ENCODE measurements at regions not wholly inside any gene's neighbourhood (a gene's known extent, or its start where the extent isn't known, plus 50 kb on each side); places are given as distances from the start of the nearest gene placed in this dataset.
"Not testable (repeated sequence)": the region's sequence is repeated elsewhere in the genome, so short reads cannot be mapped to it uniquely, and the experiment has no call there.

DNA sequence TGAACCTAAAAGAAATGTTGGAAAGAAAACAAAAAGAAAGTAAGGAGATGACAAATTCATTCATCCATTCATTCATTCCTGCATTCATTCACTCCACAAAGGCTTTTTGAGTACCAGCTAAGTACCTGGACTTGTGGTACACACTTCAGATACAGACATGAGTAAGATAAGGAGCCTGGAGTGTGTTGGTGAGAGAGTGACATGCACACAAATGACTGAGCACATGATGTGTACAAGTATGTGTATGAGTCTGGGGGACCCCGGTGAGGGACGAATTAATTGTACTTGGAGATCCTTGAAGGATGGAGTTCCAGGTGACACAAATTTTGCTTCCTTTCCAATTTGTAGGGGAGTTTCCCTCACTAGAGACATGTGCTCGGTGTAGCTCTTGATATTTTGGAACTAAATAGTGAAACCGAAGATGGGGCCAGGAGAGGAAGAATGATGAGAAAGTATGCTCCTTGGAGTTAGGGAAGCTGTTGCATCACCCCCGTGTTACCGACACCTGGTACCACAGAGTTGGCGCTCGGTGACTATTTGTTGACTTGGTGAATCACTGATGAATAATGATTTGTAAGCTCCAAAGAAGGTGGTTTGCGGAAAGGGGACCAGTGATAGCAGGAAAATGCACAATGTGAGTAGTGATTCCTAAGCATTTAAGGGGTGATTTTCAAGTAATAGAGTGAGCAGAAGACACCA is 509.8 kb downstream of the CCDC171 start:
- in situ Hi-C loops (cut with MboI; ENCODE audit: low pct_unique_long_range_greater_than_20kb in 2 of 9, low sequenced_read_pairs in 9 of 9, unreplicated experiment in 9 of 9) = no loop called here
- 59 to 100% (median 100%) methylated on average over 1 to 9 of the region's 9 CpGs; no CpG with 5 or more reads in 3 of the 10 experiments for WGBS, 10 experiments
- no peak overlapping the region for H3K4me3 ChIP-seq
- ATAC-seq (replicated peaks in 6 of 8) = no peak
- H3K27ac ChIP-seq = no peak overlapping the region
- H3K4me1 ChIP-seq (replicated peaks in 1 of 2) = peaks cover 7 to 10% of the 10 kb centered on the region in 2 donors

DNA sequence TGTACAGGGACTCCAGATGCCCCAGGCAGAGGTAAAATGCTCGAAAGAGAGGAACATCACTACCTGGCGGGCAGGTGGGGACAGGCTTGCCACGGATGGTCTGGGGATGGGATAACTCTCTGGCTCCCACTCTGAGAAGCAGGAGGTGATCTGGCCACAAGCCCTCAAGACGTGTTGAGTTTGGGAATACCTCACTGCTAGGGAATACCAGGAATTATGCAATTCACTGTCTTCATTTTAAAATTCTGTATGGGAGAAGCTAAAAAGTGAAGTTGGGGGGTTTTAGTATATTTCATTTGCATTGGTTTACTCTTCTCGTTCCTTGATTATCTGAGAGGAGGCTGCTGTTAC is 510.4 kb downstream of the CCDC171 start:
- no peak overlapping the region for H3K4me3 ChIP-seq
- in situ Hi-C loops (cut with MboI; ENCODE audit: low pct_unique_long_range_greater_than_20kb in 2 of 9, low sequenced_read_pairs in 9 of 9, unreplicated experiment in 9 of 9) = no loop called here
- H3K27ac ChIP-seq = no peak overlapping the region
- 50 to 100% (median 100%) methylated on average over 1 to 2 of the region's 5 CpGs; no CpG with 5 or more reads in 4 of the 10 experiments for WGBS, 10 experiments
- no peak for ATAC-seq (replicated peaks in 6 of 8)
- H3K4me1 ChIP-seq (replicated peaks in 1 of 2) = peaks cover 7 to 10% of the 10 kb centered on the region in 2 donors

DNA sequence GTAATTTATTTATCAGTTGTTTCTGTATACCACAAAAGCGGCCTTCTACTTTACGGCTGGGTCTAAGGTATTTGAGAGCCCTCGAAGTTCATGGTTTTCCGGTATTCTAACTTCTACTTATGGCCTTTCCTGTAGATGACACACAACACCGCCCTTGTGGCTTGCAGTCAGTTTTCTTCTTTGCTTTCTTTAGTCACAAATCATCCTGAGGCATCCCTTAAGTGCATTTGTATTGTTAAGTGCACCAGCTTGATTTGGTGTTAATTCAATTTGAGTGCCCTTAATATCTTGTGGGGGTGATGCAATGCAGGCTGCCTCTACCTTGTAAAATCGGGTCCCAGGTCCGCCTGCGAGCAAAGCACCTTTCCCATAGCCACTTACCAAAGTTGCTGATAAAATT is 511.9 kb downstream of the CCDC171 start:
- H3K4me1 ChIP-seq (replicated peaks in 1 of 2) = peaks cover 14 to 17% of the 10 kb centered on the region in 2 donors
- in situ Hi-C loops (cut with MboI; ENCODE audit: low pct_unique_long_range_greater_than_20kb in 2 of 9, low sequenced_read_pairs in 9 of 9, unreplicated experiment in 9 of 9) = no loop called here
- no peak overlapping the region for H3K27ac ChIP-seq
- H3K4me3 ChIP-seq = no peak overlapping the region
- ATAC-seq (replicated peaks in 6 of 8) = peak in 1 of 8 experiments; percentile 28
- 84 to 100% (median 92%) methylated on average over 2 to 8 of the region's 8 CpGs for WGBS, 10 experiments

DNA sequence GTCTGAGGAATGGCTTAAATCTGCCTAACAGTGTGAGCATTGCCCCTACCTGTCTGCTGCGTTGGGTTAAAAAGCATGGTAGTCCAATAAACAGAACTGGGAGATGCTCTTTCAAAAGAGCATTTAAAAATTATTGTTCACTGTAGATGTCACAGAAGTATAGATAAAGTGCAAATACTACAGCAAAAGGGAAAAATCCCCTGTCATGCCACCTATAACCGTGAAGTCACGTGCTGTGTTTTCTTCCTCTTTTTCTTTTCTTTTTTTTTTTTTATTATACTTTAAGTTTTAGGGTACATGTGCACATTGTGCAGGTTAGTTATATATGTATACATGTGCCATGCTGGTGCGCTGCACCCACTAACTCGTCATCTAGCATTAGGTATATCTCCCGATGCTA is 513.4 kb downstream of the CCDC171 start:
- WGBS, 10 experiments = 83 to 100% (median 100%) methylated on average over 1 to 3 of the region's 6 CpGs; no CpG with 5 or more reads in 2 of the 10 experiments
- ATAC-seq (replicated peaks in 6 of 8); H3K27ac ChIP-seq; in situ Hi-C loops (cut with MboI; ENCODE audit: low pct_unique_long_range_greater_than_20kb in 2 of 9, low sequenced_read_pairs in 9 of 9, unreplicated experiment in 9 of 9); H3K4me3 ChIP-seq: not testable (repeated sequence)
- H3K4me1 ChIP-seq (replicated peaks in 1 of 2) = peaks cover 11 to 14% of the 10 kb centered on the region in 2 donors

DNA sequence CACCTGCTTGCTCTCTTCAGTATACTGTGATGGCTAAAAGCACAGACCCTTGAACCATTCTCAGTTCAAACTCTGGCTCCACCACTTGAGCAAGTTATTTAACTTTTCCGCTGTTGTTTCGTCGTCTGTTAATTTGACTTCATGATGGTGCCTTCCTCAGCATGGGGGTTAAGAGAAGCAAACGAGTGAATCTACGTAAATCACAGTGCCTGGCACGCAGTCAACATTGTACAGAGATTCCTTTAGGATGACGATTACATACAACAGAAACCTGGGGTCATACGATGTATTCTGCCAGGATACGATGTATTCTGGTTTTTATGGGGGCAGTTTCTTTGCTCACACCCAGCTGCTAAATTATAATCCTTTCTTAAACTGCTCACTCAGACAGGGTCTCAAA is 515.6 kb downstream of the CCDC171 start:
- no peak overlapping the region for H3K27ac ChIP-seq
- in situ Hi-C loops (cut with MboI; ENCODE audit: low pct_unique_long_range_greater_than_20kb in 2 of 9, low sequenced_read_pairs in 9 of 9, unreplicated experiment in 9 of 9) = no loop called here
- ATAC-seq (replicated peaks in 6 of 8) = no peak
- no peak overlapping the region for H3K4me3 ChIP-seq
- H3K4me1 ChIP-seq (replicated peaks in 1 of 2) = peaks cover 11 to 14% of the 10 kb centered on the region in 2 donors
- WGBS, 10 experiments = 81 to 100% (median 91%) methylated on average over 1 to 9 of the region's 9 CpGs; no CpG with 5 or more reads in 2 of the 10 experiments

DNA sequence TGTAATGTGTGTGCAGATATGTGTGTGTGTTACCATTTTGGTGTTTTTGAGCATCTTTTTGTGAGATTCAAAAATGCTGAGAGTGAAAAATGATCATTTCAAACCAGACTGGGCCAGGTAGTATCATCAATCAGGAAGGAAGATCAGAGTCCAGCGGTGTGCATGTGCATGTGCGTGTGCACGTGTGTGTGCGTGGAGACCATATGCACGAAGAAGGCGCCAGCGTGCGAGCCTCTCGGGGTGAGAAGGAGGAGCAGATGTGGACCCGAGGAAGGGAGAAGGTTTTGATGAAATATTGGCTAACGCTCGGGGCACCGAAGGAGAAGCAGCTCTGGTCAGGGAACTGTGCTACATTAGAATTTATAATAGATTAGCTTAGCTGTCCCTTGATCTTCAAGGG is 516.4 kb downstream of the CCDC171 start:
- 31 to 100% (median 60%) methylated on average over 1 to 11 of the region's 13 CpGs; no CpG with 5 or more reads in 1 of the 10 experiments for WGBS, 10 experiments
- Histone ChIP-seq H3K4me3 (no peak overlapping the region), H3K27ac (peak overlapping the region; percentile 53 to 60), H3K4me1 (replicated peaks in 1 of 2) (peaks cover 11 to 14% of the 10 kb centered on the region in 2 donors)
- peak in 6 of 8 experiments; percentile 17 to 90 (median 72) for ATAC-seq (replicated peaks in 6 of 8)
- in situ Hi-C loops (cut with MboI; ENCODE audit: low pct_unique_long_range_greater_than_20kb in 2 of 9, low sequenced_read_pairs in 9 of 9, unreplicated experiment in 9 of 9) = no loop called here

DNA sequence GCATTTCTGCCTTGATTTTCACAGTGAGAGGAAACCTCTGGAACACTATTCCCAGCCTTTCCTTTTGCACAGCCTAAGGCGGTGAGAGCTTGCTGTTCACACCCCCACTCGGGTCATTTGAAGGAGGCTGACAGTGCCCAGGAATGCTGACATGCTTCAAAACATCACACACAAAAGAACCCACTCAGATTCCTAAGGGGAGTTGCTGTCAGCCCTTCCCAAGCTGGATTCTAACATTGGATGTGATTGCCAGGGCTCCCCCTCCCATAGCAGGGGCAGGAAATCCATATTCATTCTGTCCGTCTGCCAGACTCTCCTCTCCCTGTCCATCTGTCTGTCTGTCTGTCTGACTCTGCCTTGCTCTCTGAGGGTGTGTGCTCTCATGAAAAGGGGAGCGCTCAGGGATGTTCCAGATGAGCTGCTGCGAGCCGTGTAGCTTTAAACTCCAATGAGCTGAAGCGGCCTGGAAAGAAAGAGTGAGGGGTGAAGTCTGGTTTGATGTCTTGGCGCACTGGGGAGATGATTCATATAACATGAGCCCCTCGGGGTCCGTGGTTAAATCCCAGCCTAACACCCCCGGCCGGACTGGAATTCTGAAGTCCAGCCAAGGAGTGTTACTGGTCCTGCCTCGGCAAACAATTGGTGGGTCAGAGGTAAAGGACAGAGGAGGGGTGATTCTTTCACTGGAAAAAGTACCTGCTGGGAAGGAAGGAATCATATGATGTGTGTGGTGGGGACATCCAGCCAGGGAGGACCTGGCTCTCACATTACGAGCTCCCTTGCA is 517.0 kb downstream of the CCDC171 start:
- H3K27ac ChIP-seq = peak overlapping the region; percentile 53 to 60
- ATAC-seq (replicated peaks in 6 of 8) = peak; percentile 39 to 95 (median 76)
- in situ Hi-C loops (cut with MboI; ENCODE audit: low pct_unique_long_range_greater_than_20kb in 2 of 9, low sequenced_read_pairs in 9 of 9, unreplicated experiment in 9 of 9) = no loop called here
- WGBS, 10 experiments = 0 to 83% (median 60%) methylated on average over 1 to 11 of the region's 14 CpGs; no CpG with 5 or more reads in 1 of the 10 experiments
- no peak overlapping the region for H3K4me3 ChIP-seq
- peaks cover 11 to 14% of the 10 kb centered on the region in 2 donors for H3K4me1 ChIP-seq (replicated peaks in 1 of 2)

DNA sequence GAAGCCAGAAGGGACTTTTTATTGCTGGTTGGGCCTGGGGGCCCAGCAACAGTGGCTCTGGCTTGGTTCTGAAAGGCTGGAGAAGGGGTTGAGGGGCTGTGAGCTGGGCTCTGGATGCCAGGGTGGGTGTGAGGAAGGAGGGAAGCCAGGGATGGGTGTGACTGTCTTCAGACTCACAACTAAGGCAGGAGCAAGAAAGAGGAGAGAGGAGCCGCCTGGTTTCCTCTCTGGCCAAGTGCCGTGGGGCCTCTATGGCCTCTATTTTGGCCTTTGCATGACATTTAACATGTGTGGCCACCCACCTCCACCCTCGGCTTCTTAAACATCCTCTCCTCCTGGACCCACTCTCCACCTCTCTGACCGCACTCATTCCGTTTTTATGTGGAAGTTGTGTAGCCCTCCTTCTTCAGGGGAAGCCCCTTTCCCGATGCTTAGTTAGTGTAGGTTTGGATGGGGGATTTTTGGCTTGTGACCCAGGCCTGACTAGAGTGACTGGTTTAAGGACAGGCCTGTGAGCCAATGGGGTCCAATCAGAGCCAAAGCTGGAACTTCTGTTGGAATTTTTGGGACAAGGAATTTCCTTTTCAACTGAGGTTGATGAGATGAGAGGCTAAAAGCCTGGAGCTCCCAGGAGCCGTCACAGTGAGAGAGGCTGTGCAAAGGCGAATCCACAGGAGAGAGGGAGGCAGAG is 517.8 kb downstream of the CCDC171 start:
- in situ Hi-C loops (cut with MboI; ENCODE audit: low pct_unique_long_range_greater_than_20kb in 2 of 9, low sequenced_read_pairs in 9 of 9, unreplicated experiment in 9 of 9) = no loop called here
- no peak overlapping the region for H3K4me3 ChIP-seq
- peaks cover 11 to 14% of the 10 kb centered on the region in 2 donors for H3K4me1 ChIP-seq (replicated peaks in 1 of 2)
- WGBS, 10 experiments = 20 to 93% (median 80%) methylated on average over 1 to 5 of the region's 8 CpGs; no CpG with 5 or more reads in 4 of the 10 experiments
- no peak overlapping the region for H3K27ac ChIP-seq
- peak in 1 of 8 experiments; percentile 22 for ATAC-seq (replicated peaks in 6 of 8)

DNA sequence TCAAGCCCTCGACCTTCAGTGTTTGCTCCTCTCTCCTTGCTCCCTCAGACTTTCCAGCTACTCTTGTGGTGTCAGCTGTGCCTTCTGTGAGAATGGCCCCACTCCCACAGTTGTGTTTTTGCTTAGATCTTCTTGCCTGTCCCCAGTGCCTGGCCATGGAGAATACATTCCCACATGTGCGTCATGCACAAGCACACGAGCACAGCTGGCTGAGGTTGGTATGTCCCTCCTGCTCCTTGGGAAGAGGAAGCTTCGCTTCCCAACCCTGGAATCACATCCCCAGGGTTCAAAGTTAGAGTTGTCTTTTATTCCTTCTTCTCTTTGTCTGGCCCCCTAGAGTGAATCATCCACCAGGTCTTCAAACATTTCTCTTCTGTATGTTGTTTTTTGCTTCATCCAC is 518.6 kb downstream of the CCDC171 start:
- H3K4me1 ChIP-seq (replicated peaks in 1 of 2) = peaks cover 16 to 20% of the 10 kb centered on the region in 2 donors
- in situ Hi-C loops (cut with MboI; ENCODE audit: low pct_unique_long_range_greater_than_20kb in 2 of 9, low sequenced_read_pairs in 9 of 9, unreplicated experiment in 9 of 9) = no loop called here
- no peak overlapping the region for H3K27ac ChIP-seq
- WGBS, 10 experiments = 56 to 87% (median 83%) methylated on average over 1 to 4 of the region's 4 CpGs; no CpG with 5 or more reads in 3 of the 10 experiments
- ATAC-seq (replicated peaks in 6 of 8) = no peak
- no peak overlapping the region for H3K4me3 ChIP-seq

DNA sequence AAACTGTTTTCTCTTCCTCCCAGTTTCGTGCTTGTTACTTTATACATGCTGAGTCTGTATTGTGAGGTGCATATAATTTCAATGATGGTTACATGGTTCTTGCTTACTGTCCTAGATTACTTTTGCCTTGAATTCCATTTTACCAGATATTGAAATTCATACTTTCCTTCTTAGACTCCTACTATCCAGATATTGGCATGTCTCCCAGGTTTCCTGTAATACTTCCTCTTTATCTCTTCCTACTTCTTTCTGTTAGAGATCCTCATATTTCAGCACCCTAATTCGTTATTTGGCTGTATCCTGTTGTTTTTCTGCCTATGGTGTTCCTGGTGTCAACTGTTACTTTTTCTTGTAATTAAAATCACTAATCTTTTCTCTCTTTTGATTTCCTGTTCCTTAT is 522.1 kb downstream of the CCDC171 start:
- 30 to 93% (median 78%) methylated on average over 1 to 2 of the region's 2 CpGs; no CpG with 5 or more reads in 1 of the 10 experiments for WGBS, 10 experiments
- in situ Hi-C loops (cut with MboI; ENCODE audit: low pct_unique_long_range_greater_than_20kb in 2 of 9, low sequenced_read_pairs in 9 of 9, unreplicated experiment in 9 of 9) = no loop called here

DNA sequence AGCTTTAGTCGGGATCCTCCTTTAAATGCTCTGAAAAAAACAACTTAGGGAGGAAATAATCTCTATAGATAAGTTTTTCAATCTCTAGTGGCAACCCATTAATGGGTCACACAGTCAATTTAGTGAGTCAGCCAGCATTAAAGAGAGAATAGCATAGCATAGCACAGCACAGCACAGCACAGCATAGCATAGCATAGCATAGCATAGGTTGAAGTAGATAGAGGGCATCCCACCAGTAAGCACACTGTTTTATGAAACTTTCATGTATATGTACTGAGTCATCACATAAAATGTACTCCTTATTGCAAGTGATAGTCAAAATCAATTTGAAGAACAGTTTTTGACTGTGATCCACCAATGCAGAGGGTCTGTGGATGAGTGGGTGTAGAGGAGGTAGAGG is 522.9 kb downstream of the CCDC171 start:
- no peak overlapping the region for H3K4me3 ChIP-seq
- in situ Hi-C loops (cut with MboI; ENCODE audit: low pct_unique_long_range_greater_than_20kb in 2 of 9, low sequenced_read_pairs in 9 of 9, unreplicated experiment in 9 of 9) = no loop called here
- H3K27ac ChIP-seq = no peak overlapping the region
- ATAC-seq (replicated peaks in 6 of 8) = no peak
- H3K4me1 ChIP-seq (replicated peaks in 1 of 2) = peaks cover 10 to 12% of the 10 kb centered on the region in 2 donors
- WGBS, 10 experiments = 91 to 100% (median 100%) methylated on average over 1 of the region's 1 CpG; no CpG with 5 or more reads in 5 of the 10 experiments

More for the DNA sequence above, 522.1 kb downstream of the CCDC171 start:
- H3K27ac ChIP-seq = no peak overlapping the region
- peaks cover 14 to 16% of the 10 kb centered on the region in 2 donors for H3K4me1 ChIP-seq (replicated peaks in 1 of 2)
- no peak for ATAC-seq (replicated peaks in 6 of 8)
- H3K4me3 ChIP-seq = no peak overlapping the region

DNA sequence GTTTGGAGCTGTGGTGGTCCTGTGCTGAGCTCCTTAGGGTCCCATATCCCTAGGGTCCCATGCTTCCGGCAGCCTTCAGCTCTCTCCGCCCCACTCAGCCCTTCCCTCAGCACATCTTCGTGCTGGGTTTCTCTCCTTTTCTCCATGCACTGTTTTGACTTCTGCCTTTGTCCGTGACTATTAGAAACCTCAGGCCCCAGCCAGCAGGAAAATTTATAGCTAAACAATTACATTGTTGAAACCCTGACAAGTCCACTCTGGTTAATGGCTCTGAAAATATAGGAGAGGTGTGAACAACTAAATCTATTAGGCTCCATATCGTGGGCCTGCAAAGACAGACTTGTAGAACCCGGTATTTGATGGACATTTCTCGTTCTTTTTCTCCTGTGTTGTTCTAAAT is 523.7 kb downstream of the CCDC171 start:
- in situ Hi-C loops (cut with MboI; ENCODE audit: low pct_unique_long_range_greater_than_20kb in 2 of 9, low sequenced_read_pairs in 9 of 9, unreplicated experiment in 9 of 9) = no loop called here
- peaks cover 10 to 12% of the 10 kb centered on the region in 2 donors for H3K4me1 ChIP-seq (replicated peaks in 1 of 2)
- H3K4me3 ChIP-seq = no peak overlapping the region
- peak in 5 of 8 experiments; percentile 72 to 98 (median 95) for ATAC-seq (replicated peaks in 6 of 8)
- WGBS, 10 experiments = 43 to 100% (median 73%) methylated on average over 2 to 5 of the region's 7 CpGs; no CpG with 5 or more reads in 1 of the 10 experiments
- H3K27ac ChIP-seq = no peak overlapping the region

DNA sequence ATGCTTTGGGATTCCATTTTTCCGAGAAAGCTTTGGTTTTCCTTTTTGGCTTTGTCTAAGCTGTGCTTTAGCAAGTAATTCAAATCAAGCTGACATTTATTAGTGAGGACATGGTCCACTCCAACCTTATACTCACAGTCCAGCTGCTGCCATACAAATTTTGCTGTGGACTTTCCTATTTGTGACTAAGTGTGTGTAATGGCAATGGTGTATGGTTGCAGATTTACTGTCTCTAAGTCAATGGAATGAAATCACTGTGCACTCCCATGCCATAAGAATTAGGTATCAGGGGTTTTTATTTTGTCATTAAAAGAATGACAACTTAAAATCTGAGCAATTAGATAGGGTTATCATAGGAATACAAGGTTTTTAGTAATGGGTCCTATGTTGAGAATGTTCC is 530.0 kb downstream of the CCDC171 start:
- Histone ChIP-seq H3K27ac (no peak overlapping the region), H3K4me1 (replicated peaks in 1 of 2) (no peaks in the 10 kb centered on the region), H3K4me3 (no peak overlapping the region)
- WGBS, 10 experiments = 29 to 100% (median 86%) methylated on average over 1 of the region's 1 CpG; no CpG with 5 or more reads in 3 of the 10 experiments
- in situ Hi-C loops (cut with MboI; ENCODE audit: low pct_unique_long_range_greater_than_20kb in 2 of 9, low sequenced_read_pairs in 9 of 9, unreplicated experiment in 9 of 9) = no loop called here
- no peak for ATAC-seq (replicated peaks in 6 of 8)

Data from motor neuron (in vitro differentiated cells).